Bronchial epithelial cell (primary cell): ENCODE measurements at regions not wholly inside any gene's neighbourhood (a gene's known extent, or its start where the extent isn't known, plus 50 kb on each side); places are given as distances from the start of the nearest gene placed in this dataset.

Source experiments
- DNase-seq: peaks from one replicate; pipeline ENCODE4 v3.0.0-alpha.2; 2010; ENCODE audit warnings: low read depth
- FAIRE-seq: peaks from 2 replicates; lab custom pipeline; 2011; peaks lifted over from hg19 to GRCh38; lab: Jason Lieb, UNC
- H3K27me3 ChIP-seq: 2 replicates; pipeline ENCODE4 v1.5.1; 2011; ENCODE audit warnings: low read length; ENCODE audit not compliant: control insufficient read depth, insufficient read depth
- H3K36me3 ChIP-seq: 2 replicates; pipeline ENCODE4 v1.5.1; 2011; ENCODE audit warnings: low read length; ENCODE audit not compliant: control insufficient read depth, insufficient read depth
- H3K4me3 ChIP-seq: 2 replicates; pipeline ENCODE4 v1.5.1; 2011; ENCODE audit warnings: mild to moderate bottlenecking, low read depth, low read length, control low read depth
- CTCF ChIP-seq: IDR thresholded peaks from 2 replicates; pipeline ENCODE4 v1.5.1; 2011; ENCODE audit warnings: mild to moderate bottlenecking, moderate library complexity, low read length, control low read depth, inconsistent platforms; ENCODE audit not compliant: insufficient read depth, severe bottlenecking

- FAIRE-seq, result no peak
- H3K4me3 ChIP-seq, result no peak overlapping the region
- TF ChIP-seq CTCF, result no peak
- H3K36me3 ChIP-seq, result no peaks in the 10 kb centered on the region
- DNase-seq, result no peak
- H3K27me3 ChIP-seq, result no peaks in the 10 kb centered on the region
Measured at GRCh38 chr9:118223111-118223510, 518.9 kb downstream of the TLR4 start.

- DNase-seq (no peak), FAIRE-seq (no peak)
- Histone ChIP-seq H3K4me3 (no peak overlapping the region), H3K36me3 (no peaks in the 10 kb centered on the region), H3K27me3 (no peaks in the 10 kb centered on the region)
- no peak for TF ChIP-seq CTCF
Measured at GRCh38 chr9:118230329-118230728, 526.1 kb downstream of the TLR4 start.

- no peaks in the 10 kb centered on the region for H3K36me3 ChIP-seq
- no peak for TF ChIP-seq CTCF
- FAIRE-seq (no peak), DNase-seq (no peak)
- no peak overlapping the region for H3K4me3 ChIP-seq
- no peaks in the 10 kb centered on the region for H3K27me3 ChIP-seq
Measured at GRCh38 chr9:118236625-118237024, 532.4 kb downstream of the TLR4 start.

- TF ChIP-seq CTCF, result no peak
- H3K36me3 ChIP-seq, result no peaks in the 10 kb centered on the region
- H3K4me3 ChIP-seq, result no peak overlapping the region
- FAIRE-seq (no peak), DNase-seq (no peak)
- H3K27me3 ChIP-seq, result no peaks in the 10 kb centered on the region
Measured at GRCh38 chr9:118238139-118238538, 533.9 kb downstream of the TLR4 start.

- H3K4me3 ChIP-seq, result no peak overlapping the region
- H3K36me3 ChIP-seq, result no peaks in the 10 kb centered on the region
- no peak for TF ChIP-seq CTCF
- H3K27me3 ChIP-seq, result no peaks in the 10 kb centered on the region
- DNase-seq (no peak), FAIRE-seq (no peak)
Measured at GRCh38 chr9:118252027-118252426, 547.8 kb downstream of the TLR4 start.

GRCh38 chr9:118262191-118262590, 558.0 kb downstream of the TLR4 start:
- FAIRE-seq, result no peak
- no peaks in the 10 kb centered on the region for H3K27me3 ChIP-seq
- no peak for DNase-seq
- no peak overlapping the region for H3K4me3 ChIP-seq
- no peak for TF ChIP-seq CTCF
- no peaks in the 10 kb centered on the region for H3K36me3 ChIP-seq
